ENCODE measurements at regions not wholly inside any gene's neighbourhood (a gene's known extent, or its start where the extent isn't known, plus 50 kb on each side); places are given as distances from the start of the nearest gene placed in this dataset.

DNA sequence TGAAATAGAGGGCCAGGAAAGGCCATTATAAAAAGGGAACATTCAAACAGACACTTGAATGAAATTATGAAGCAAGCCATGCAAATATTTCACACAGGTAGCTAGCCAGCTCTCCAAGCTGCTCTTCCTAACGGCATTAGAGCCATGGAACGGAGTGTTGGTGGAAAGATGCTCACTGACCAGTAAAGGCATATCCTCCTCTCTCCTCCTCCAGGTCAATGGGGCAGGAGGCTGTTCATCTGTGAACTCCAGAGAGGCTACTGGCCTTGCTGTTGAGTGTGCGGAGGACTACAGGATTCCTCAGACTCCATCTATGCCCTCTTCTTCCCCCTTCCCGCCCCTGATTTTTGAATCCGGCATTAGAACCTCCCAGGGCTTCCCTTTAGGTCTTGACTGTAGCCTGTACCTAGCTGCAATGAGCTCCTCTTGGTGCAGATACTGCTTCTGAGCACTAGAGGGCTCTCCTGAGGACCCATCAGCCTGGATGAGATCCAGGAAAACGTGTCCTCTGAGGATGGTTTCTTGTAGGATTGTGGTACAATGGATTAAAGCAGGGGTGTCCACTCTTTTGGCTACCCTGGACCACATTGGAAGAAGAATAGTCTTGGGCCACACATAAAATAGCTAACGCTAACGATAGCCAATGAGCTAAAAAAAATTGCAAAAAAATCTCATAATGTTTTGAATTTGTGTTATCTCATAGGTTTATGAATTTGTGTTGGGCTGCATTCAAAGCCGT is 162.2 kb downstream of the SREK1 start:
- peak in 36 of 51 donors; percentile 0 to 62 (median 24) for DNase-seq

DNA sequence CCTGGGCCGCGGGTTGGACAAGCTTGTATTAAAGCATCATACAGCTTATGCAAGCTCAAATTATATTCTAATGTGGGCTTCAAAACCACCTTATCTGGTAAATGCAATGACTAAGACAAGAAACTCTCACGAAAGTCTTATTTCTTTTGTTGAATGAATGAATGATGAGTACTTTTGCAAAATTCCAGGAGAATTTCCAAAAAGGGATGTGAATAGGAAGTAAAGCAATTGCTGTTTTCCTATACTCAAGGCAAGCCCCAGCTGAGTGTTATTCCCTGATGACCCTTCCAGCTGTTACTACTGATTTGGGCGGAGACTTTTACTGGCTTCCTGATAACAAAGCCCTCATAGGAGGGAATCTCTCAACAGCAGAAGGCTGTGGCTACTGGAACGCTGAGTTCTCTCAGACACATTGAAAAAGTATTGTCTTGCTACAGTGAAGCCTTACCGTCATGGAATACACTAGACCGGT is 162.8 kb downstream of the SREK1 start:
- DNase-seq: no peak

DNA sequence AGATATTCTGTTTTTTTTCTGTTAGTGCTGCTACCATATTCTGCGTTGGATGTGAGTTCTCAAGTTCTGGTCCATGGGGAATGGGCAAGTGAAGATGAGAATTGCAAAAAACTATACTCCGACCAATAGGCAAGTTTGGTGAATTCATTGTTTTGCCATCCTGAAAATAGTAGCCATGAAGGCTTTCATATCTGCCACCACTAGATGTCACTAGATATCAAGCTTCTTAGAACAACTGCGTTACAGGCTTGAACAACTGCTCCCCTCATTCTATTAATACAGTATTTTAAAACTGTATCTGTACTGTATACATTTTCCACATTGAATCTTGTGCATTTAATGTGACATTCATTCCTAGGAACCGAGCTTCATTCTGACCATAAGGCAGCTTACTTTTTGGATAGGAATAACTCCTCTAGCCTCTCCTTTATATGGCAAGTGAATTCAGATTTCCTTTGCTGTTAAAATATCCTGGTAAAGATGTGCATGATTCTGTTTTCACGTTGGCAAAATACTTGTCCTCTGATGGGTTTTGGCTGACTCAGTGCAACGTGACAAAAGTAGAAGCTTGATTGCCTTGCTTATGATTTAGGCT is 163.6 kb downstream of the SREK1 start:
- peak in 5 of 51 donors; percentile 4 to 66 (median 18) for DNase-seq

DNA sequence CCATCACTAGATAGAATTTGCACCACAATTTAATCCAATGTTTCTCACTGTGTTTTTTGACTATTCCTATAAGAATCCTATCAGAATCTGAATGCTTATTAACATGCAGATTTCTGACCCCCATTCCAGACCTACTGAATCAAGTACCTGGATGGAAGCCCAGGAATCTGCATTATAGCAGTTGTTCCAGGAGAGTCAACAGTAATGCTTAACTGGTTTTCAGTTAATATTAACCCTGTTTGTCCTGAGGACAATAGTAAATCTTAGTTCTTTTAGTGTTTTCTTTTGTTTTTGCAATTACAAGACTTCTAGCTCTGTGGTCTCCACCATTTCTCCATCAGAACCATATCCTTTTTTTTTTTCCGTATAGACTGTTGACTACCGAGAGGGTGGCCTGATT is 168.2 kb downstream of the SREK1 start:
- DNase-seq: no peak

DNA sequence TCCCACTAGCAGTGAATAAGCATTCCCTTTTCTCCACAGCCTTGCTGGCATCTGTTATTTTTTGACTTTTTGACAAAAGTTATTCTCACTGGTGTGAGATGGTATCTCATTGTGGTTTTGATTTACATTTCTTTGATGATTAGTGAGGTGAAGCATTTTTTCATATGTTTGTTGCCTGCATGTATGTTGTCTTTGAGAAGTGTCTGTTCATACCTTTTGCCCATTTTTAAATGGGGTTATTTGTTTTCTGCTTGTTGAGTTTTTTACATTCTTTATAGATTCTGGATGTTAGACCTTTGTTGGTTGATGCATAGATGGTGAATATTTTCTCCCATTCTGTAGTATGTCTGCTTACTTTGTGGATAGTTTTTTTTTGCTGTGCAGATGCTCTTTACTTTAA is 171.7 kb downstream of the SREK1 start:
- DNase-seq: no peak

DNA sequence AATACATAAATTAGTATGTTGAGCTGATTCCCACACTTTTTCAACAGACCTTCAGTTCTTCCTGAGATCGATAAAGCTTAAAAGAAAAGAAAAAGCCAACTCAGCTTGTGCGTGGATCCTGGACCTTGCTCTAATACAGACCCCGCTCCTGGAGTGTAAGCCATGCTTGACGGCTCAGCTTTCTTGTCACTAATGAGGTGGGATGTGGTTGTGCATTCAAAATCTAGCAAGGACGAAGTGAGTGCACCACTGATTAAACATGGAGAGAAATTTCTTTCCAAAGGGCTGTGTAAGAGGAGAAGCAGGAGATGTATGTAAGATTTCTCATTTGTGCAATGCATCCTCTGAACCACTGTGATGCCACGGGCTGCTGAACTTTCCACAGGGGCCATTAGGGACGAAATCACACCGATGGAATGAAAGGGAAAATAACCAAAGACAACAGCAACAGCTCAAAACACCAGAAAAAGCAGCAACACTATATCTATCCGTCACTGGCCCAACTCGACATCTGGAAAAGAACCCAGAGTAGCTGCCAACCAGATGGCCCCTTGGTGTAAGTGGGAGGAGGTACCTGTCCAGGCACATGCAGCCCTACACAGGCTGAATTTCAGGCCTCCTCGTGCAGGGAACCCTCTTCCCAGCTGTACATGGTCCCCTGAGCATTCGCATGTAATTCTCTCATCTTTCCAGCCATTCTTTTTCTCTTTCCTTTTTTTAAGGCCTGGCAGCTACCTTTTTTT is 178.9 kb downstream of the SREK1 start:
- no peak for DNase-seq

DNA sequence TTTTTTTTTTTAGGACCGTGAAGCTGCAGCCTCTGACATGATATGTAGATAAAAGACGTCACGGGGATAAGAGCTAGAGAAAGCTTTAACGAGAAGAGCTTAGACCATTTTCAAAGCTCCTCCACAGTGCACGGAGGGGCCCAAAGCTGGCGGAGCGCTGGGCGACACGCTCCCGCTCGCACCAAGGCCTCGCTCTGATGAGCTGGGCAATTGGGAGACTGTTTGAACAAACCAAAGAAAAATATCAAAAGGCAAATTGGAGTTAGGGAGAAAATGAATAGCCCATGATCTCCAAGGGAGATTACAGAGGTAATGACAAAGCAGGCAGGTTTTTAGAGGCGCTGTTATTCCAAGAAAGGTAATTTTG is 179.4 kb downstream of the SREK1 start:
- DNase-seq: peak in 1 of 51 donors; percentile 1

DNA sequence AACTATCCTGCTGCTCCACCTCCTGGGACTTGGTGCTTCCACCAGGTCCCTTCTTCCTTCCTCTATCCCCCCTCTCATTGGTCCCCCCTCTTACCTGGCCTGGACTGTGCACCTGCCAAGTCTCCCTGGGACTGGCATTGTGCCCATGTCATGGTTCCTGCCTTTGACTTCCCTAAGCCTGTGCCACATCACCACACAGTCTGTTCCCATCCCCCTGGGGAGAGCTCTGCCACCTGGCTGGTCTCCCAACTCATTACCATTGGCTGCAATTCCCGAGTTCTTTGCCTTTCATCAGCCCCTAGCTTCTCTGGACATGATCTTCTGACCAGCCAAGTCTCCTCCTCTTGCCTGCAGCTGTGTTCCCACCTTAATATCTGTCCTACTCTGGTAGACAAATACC is 180.3 kb downstream of the SREK1 start:
- peak in 14 of 51 donors; percentile 1 to 10 (median 4) for DNase-seq

DNA sequence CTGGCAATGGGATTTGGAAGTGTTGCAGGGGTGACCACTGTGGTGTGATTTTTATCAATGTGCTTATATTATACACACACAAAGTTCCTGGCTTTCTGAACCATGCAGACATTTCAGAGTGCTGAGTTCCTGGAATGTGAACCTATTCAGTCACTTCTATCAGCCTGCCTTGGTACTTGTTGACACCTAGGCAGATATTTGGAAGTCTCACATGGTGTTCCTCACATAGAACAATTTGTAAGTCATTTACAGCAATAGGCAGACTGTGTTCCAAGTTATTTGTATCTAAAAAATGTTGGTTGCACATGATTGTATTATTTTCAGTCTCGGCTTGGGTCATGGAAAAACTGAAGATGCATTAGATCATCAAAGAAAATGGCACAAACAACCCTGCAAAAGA is 182.2 kb downstream of the SREK1 start:
- no peak for DNase-seq

DNA sequence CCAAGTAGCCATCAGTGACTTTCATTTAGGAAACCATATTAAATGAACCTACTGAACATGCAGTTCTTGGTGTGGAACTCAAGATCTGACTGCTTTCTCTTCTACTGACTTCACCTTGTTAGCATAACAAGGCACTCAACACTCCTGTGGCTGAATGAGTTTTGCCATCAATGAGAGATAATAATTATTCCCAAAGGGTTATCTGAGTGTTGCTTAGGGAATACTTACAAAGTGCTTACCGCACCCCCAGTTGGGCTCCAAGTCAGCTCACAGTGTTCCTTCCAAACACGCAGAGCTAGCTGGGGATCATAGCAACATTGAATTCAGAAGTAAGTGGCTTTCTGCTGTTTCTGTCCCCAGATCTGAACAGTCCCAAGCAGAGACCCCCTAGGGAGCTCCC is 182.9 kb downstream of the SREK1 start:
- no peak for DNase-seq

DNA sequence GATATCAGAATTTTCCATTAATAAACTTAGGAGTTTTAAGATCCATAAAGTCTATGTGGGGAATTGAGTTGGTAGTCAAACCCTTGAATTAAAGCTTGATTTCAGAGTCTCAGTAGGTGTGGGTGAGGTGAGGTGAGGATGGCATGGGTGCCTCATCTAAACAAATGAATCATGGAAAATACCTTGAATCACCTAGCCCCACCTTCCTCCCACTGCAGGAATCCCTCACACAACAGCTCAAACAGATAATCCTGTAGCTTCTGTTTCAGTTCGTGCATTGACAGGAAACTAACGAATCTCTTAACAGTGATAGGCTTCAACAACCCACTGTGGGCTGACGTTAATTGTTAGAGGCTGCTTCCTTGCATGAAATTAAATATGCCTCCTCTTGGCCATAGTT is 185.0 kb downstream of the SREK1 start:
- DNase-seq: no peak

DNA sequence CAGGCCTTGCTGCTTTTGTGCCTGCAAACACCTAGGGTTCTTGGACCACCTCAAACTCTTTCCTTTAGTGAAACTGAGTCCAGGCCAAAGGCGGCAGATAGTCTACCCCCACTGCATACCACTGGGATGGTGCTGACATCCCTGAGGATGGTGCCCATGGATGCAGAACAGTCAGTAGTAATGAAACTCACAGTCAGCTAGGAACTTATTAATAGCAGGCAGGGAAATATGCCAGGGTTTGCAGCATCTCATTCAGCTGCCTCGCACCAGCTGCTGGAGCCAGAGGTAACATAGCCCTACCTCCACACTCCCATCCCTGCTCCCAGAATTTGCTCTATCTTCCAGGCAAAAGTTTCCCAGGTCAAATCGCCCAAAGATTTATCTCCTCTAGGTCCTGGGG is 189.1 kb downstream of the SREK1 start:
- no peak for DNase-seq

DNA sequence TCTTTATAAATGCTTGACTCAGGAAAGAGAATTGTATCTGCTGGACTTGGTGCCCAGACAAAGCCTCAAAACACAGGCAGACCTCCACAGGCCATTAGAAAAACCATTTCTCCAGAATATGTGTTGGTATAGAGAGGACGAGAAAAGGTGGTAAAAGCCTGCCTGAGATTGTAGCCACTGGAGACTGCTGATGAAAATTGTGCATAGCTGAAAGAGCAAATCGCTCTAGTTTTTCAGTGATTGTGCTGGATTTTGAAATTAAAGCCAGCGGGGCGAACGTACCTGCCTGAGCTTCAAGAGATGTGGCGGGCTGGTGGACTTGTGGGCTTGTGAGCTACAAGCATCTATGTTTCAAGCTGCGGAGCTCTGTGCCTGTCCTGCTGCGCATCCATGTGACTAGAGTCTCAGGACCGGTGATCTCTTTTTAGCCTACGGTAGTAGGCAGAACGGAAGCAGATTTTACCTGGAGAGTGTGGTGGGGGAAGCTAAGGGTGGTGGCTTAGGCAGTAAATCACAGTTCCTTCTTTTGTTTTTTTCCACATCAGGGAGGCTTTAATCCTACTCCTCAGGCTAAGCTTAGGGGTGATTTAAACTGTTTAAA is 193.6 kb downstream of the SREK1 start:
- no peak for DNase-seq

DNA sequence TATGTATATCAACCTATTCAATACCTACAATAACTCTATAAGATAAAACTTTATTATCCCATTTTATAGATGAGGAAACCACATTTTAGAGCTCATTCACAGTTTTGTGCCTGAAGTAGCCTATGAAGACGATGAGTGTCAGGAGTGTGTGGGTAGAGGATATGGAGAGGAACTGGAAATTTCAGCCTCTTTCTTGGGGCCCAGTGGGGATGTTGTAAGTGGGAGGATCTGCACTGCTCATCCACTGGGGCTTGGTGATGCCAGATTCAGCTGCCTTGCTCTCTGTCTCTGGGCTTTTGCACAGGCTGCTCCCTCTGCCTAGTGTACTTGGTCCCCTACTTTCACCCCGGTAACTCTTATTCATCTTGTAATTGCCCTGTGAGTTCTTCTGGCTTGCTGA is 194.7 kb downstream of the SREK1 start:
- no peak for DNase-seq

DNA sequence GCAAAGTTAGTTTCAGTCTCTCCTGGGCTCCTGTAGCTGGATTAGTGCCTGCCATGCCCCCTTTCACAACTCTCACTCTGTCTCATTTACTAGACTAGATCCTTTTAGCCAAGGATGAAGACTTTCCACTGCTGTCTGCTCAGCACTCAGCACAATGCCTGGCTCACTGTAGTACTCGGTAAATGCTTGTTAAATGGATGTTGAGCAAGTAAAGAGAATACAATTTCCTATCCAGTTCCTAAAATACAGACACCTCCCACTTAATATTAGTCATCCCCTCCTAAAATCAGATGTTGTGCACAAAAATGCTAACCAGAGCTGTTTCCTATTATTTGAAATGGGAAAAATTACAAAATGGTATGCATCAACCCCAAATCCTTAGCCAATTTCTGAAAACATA is 195.8 kb downstream of the SREK1 start:
- no peak for DNase-seq

DNA sequence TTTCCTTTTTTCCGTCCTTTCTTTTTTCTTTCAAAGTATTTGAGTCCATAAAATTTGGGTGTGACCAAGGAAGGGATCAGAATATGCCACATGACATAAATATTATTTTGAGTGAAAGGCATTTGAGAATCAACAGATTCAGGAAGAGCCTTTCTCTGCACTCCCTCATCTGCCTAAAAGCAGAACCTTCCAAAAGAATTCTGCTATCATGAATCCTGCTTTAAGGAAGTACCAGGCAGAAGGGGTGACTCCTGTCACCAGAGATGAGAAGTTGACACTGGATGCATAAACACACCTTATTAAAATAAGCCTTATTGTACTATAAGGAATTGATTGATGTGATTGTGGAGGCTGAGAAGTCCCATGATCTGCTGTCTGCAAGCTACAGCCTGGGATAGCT is 196.7 kb downstream of the SREK1 start:
- no peak for DNase-seq

DNA sequence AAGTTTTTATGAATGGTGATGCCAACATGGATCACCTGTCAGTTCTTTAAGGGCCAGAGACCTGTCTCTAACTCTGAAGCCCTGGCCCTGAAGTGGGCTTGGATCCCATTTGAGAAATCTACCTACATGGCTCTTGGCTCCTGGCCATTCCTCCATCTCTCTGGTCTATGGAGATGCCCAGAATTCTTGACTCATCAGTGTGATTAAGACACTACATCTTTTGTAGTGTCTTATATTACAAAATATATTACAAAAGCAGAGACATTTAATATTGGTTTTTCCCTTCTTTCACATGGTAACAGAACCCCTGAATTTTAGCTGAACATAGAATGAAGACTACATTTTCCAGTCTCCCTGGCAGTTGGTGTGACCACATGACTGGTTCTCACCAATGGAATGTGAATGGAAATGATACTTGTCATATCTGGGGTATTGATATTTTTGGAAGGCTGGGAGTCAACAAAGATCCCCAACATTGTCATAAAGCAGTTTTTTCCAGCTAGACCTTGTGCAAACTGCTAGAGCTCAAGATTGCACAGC is 198.3 kb downstream of the SREK1 start:
- no peak for DNase-seq

DNA sequence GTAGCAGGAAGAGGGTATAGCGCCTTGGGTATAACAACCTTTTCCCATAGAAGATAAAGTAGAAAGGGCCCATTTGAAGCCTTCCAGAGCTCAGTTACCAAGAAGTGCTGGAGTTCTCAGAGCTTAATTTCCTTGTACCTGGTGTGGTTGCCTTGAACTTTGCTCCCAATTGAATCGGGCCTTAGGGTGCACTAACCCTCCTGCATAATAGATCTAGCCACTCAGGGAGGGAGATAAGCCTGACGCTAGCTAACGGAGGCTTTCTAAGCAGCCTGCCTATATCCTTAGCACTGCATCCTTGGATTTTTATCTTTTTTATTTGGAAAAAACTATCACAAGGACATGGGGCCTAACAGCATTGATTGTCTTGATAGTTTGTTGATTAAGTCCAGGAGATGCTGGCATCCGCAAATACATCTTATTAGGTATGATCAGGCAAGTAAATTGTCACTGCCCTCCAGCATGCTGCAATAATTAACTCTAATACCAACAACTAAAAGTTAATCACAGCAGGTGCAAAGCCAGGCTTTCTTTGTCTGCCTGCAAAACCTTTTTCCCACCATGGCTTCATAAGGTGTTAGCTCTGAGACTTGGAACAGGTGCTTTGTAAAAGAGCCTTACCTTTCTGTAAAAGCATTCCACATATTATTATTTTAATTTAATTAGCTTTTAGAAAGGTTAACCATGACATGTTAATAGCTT is 199.4 kb downstream of the SREK1 start:
- no peak for DNase-seq

DNA sequence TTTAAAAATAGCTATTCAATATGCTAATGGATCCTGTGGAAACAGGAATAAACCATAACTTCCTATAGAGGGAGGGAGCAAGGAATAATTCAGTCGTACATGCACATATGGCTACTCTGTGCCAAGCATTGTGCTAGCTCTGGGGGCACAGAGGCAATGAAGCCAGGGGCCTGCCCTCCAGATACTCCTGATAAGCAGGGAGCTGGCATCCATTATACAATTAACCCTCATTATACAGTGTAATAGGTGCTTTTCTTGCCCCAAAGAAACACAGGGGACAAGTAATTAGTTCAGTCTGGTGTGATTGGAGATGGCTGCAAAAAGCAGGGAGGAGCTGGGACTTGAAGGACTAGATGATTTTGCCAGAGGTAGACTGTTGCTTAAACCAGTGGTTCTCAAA is 200.4 kb downstream of the SREK1 start:
- DNase-seq: no peak

DNA sequence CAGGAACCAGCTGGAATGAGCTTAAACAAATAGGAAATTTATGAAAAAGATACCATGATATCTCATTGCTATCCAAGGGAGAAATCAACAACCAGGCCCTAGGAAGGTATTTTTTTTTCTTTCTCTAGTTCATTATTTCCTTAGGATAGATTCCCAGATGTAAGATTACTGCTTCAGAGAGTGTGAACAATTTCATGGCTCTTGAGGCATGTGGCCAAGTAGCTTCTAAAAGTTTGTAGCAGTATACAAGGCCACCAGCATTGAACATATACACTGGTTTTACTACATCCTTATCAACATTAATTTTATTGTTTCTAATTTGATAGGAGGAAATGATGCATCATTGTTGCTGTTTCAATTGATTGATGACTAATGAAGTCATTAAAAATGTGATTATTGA is 201.2 kb downstream of the SREK1 start:
- DNase-seq: no peak

DNA sequence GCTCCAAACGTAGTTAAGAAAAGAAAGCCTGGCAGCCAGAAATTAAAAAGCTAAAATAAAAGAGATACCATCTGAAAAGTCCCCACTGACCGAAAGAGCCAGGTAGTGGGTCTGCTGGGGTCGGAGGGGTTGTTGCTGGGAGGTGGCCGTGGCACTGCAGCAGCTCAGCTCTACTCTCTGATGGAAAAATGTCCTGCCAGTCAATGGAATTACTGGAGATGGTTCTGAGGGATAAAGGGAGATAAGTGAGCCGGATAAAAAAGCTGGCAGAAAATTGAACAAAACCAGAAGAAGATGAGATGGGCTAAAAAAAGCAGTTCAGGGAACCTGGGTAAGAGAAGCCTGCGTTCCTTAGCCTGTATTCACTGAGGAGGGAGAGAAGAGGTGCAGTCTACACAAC is 202.8 kb downstream of the SREK1 start:
- DNase-seq: no peak
